SHP77 (cell line): ENCODE measurements at regions not wholly inside any gene's neighbourhood (a gene's known extent, or its start where the extent isn't known, plus 50 kb on each side); places are given as distances from the start of the nearest gene placed in this dataset.
"Not testable (repeated sequence)": the region's sequence is repeated elsewhere in the genome, so short reads cannot be mapped to it uniquely, and the experiment has no call there.

Experiments used
- DNase-seq, 2 experiments: peaks; one replicate each; lab custom pipeline; 2025; lab: John Stamatoyannopoulos, UW

DNA sequence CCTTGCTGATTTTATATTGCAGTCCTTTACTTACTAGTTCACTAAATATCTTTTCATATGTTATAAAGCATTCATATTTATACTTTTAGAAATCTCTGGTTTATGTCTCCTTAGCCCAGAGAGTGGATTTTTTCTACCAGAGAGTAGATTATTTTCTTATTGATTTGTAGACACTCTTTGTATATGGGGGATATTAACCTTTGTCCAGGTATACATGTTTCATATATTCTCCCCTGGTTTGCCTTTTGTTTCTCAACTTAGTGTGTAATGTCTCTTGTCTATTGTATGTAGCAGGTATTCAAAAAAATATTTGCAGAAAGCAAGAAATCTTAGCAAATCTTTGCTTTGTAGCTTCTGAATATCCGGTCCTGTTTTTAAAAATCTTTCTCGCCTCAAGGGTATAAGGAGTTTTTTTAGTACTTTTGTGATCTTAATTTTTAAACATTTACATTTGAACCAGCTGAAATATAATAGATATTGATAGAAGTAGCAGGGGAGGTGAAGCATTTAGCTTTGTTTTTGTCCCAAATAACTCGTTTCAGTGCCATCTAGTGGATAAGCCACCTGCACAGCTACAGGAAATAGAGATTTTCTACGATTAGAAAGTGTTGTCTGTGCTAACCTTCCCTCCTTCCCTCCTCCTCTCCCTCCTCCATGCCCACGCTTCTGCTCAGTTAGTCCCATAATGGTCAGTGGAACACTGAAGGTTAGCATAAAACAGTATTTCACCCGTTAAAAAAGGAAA is 97.0 kb downstream of the PHETA1 start:
- DNase-seq, result no peak

DNA sequence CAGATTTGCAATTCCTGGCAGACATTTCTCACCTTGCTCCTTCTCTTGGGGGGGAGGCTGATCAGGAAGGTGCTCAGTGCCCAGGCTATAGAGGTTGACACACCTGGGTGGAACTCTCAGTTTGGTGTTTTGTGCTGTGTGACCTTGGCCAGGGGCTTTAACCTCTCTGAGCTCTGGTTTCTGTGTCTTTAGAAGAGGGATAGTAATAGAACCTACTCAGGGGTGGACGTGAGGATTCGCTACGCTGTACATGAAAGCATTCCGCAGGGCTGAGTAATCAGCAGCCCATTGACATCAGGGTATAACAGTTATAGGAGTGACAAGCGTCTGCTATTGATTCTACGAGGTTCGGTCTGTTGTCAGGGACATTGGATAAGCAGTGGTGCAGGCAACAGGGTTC is 98.1 kb downstream of the PHETA1 start:
- no peak for DNase-seq

DNA sequence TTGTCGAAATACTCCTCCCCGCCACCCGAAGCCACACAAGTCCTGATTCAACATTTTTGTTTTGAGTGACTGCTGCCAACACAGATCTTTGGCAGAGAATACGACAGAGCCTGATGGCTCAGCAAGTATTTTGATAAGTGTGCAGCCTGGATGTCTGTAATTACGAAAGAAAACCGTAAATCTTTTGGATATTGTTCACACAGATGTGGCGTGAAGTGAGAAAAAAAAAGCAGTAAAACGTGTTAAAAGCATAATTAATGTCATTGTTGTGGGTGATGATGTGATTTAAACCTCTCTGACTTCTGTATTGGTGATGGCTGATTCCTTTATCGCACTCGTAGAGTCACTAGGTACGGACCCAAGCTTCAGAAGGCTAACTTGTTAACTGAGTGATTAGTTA is 98.7 kb downstream of the PHETA1 start:
- DNase-seq, result no peak

DNA sequence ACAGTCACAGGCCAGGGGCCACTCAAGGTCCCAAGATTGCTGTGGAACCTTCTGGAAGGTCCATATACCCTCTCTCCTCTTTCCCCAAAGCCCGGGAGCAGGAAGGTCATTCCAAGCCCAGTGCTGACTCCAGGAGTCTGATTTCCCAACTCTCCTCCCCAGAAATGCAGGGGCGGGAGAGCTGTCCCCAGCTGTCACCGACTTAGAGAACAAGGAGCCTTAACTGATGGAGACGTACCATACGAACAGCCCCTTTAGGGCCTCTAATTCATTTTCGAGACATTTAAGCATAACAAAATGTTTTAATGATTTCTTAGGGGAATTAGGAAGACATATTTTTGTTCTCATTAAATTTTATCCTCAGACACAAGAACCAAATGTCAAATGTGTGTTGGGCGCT is 99.2 kb downstream of the PHETA1 start:
- DNase-seq, result no peak

DNA sequence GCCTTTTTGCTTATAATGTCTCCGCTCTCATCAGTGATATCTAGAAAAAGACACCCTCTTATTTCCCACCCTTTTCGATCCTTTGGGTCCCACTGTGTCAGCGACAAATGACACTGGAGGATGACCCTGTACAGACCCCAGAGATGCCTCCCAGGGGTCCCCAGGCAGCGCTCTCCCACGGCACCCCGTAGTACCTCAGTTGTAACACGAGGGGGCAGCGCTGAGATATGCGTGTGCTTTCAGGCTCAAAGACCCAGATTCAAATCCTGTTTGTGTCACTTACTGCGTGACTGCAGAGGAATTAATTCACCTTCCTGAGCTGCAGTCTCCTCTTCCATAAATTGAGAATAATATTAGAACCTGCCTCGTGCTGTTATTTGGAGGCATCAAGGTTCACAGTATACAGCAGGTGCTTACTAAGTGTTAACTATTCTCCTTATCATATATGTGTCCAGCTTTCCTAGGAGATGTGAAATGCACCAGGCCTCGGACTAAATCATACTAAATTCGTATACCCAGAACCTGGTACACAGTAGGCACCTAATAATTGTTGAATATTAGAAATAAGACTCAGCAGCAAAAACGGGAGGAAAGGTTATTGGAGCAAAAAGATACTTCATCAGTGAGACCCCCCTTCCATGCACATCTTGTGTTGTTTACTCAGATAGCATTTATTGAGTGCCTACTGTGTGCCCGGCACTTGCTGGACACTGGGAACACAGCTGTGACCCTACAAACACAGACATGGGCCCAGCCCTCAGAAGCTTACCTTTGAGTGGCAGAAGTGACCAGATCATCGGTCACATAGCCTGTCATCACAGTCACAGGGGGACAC is 99.9 kb downstream of the PHETA1 start:
- DNase-seq, result no peak

DNA sequence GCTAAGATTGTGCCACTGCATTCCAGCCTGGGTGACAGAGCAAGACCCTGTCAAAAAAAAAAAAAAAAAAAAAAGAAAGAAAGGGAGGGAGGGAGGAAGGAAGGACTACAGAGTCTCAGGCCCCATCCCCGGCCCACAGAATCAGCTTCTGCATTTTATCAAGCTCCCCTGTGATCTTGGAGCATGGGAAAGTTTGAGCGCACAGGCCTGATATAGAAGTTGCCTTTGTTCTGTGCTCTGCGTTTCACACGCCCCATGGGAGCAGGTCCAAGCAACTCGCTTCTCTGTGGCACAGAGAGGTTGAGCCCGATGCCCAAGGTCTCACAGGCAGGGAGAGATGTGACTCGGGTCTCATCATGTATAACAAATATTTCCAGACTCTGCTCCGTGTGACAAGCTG is 101.8 kb downstream of the PHETA1 start:
- no peak for DNase-seq

DNA sequence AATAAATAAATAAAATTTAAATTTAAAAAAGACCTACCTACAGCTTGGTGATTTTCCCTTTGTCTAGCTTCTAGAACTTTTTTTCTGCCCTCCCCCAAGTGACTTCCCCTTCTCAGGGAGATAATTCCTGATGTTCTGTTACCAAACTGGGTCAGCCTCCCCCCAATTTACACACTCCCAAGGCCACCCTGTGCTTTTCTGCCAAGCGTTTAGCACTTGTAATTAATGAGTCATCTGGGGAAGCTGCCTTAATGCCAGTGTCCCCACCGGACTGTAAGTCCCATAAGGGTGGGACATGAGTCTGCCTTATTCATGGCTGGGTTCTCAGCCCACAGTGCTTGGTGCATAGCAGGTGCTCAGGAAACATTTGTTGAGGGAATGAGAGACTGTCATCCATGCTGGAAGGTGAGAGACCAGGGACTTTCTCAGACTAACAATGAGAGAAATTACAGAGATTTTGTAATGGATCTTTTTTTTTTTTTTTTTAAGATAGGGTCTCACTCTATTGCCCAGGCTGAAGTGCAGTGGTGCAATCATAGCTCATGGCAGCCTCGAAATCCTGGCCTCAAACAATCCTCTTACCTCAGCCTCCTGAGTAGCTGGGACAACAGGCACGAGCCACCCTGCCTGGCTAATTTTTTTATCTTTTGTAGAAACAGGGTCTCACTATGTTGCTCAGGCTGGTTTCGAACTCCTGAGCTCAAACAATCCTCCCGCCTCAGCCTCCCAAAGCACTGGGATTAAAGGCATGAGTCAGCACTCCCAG is 106.8 kb downstream of the PHETA1 start:
- no peak for DNase-seq

DNA sequence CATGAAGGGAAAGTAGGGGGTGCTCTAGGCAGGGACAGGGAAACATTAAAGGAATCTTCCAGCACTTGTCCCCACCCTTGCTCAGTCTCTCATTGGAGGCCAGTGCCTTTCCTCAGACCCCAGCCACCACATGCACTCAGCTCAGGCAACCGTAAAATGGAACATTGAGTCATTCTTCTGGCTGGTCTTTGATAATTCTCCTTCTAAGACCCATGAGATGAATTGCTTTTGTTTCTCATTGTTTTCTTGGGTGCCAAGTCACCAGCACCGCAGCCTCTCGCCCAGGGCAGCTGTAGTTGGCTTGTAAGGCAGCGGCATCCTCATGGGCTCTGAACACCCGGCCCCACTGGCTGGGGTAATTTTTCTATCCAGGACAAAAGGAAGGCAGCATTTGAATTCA is 108.2 kb downstream of the PHETA1 start:
- no peak for DNase-seq

DNA sequence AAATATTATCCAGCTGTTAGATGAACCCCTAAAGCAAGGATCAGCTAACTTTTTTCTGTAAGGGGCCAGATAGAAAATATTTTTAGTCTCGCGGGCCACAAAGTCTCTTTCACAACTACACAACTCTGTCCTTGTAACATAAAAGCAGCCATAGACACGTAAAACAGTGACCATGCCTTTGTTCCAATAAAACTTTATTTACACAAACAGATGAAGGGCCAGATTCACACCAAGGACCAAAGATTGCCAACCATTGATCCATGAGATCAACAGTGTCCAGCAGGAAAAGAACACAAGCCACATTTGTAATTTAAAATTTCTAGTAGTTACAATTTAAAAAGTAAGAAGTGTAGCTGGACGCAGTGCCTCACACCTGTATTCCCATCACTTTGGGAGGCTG is 109.7 kb downstream of the PHETA1 start:
- no peak for DNase-seq

DNA sequence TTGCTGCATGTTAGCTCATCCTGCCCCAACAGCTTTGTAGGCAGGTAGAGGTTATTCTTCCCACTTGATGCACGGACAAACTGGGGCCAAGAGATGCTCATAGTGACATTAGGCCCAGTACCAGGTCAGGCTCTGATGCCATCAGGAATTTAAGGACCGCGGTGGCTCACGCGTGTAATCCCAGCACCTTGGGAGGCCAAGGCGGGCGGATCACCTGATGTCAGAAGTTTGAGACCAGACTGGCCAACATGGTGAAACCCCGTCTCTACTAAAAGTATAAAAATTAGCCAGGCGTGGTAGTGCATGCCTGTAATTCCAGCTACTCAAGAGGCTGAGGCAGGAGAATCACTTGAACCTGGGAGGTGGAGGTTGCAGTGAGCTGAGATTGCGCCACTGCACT is 110.8 kb downstream of the PHETA1 start:
- not testable (repeated sequence) for DNase-seq

DNA sequence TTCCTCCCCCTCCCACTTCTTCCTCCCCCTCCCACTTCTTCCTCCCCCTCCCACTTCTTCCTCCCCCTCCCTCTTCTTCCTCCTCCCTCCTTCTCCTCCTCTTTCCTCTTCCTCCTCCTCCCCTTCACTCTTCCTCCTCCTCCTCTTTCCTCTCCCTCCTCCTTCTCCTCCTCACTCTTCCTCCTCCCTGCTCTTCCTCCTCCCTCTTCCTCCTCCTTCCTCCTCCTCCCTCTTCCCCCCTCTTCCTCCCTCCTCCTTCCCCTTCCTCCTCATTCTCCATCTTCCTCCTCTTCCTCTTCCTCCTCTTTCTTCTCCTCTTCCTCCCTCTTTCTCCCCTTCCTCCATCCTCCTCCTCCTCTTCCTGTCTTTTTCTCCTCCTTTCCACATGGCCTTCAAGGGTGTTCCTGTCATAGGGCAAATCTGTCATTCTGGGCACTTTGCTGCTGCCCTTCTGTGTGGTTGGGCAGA is 111.4 kb downstream of the PHETA1 start:
- no peak for DNase-seq

DNA sequence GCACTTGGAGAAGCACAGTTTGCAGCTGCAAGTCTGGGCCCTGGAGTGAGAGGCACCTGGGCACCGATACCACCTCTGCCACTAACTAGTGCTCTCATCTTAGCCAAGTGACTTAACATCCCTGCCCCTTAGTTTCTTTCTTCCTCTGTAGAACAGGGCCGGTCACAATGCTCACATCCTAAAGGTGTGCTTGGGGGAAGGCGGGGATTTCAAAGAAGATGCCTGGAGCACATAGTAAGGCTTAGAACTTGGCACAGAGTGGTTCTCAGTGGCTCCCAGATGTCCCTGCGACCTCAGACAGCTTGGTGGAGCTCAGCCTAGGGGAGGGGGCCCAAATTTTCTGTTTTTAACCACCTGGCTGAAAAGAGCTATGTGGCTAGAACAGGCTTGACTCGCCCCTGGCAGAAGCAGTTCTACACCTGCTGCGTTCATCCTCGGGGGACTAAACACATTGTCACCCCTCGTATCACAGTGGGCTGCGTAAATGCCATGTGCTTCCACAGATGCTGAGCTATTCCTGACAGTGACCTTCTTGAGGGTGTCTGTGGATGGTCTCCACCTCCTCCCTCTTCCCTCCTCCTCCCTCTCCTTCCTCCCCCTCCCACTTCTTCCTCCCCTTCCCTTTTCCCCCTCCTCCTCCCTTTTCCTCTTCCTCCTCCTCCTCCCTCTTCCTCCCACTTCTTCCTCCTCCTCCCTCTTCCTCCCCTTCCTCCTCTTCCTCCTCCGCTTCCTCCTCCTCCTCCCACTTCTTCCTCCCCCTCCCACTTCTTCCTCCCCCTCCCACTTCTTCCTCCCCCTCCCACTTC is 112.1 kb downstream of the PHETA1 start:
- DNase-seq, result no peak

DNA sequence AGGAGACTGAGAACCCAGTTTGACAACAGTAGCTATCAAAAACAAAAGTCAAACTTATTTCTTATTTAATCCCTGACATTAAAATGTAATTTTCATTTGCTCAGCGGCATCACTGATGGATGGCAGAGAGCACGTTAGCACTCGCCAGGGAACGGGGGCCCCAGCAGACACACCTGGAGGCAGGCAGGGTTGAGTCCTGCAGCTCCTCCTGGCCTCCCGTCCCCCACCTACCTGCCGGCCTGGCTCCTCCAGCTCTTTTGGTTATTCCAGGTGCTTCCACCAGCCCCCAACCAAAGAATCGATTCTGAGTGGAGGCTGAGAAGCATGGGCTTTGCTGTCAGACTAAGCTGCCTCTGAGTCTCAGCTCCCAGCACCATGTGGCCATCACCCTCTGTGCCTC is 113.6 kb downstream of the PHETA1 start:
- DNase-seq, result no peak

DNA sequence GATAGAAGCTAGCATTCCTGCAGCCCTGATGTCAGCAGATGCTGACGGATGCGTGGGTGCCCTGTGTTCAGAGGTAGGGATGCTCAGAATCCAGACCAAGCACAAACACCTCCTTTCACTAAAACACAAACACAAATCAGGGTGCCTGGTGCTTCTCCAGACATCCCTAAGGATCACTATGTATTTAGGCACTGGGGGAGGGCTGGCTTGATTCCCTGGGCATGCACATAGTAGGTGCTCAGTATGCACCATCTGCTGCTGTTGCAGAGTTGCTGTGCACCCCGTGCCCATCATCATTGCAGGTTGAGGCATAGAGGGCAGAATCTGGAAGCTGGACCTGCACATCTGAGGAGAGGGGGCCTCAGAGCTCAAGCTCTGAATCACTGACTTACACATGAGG is 114.8 kb downstream of the PHETA1 start:
- no peak for DNase-seq

DNA sequence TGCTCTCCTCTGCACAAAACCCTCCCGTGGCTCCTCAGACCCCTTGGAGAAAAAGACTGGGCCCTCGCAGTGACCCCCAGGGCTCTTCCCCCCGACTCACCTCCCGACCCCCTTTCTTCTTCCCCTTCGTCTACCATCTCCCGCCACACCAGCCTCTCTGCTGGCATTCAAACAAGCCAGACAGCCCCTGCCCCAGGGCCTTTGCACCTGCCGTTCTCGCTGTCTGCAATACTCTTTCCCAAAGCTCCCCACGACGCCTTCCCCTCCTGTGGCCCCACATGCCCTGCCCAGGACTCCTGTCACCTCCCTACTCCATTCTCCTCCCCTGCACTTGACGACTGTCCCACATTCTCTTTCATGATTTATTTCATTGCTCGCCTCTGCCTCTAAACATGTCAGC is 115.7 kb downstream of the PHETA1 start:
- DNase-seq, result no peak

DNA sequence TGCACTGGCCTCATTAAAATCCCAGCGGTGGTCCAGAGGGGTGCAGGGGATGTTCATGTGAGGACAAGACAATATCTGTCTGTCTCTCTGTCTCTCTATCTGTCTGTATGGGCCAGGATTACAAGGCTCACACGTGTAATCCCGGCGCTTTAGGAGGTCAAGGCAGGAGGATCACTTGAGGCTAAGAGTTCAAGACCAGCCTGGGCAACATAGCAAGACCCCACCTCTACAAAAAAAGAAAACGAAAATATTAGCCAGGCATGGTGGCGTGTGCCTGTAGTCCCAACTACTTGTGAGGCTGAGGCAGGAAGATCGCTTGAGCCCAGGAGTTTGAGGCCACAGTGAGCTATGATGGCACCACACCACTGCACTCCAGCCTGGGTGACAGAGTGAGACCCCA is 117.1 kb downstream of the PHETA1 start:
- DNase-seq, result no peak

DNA sequence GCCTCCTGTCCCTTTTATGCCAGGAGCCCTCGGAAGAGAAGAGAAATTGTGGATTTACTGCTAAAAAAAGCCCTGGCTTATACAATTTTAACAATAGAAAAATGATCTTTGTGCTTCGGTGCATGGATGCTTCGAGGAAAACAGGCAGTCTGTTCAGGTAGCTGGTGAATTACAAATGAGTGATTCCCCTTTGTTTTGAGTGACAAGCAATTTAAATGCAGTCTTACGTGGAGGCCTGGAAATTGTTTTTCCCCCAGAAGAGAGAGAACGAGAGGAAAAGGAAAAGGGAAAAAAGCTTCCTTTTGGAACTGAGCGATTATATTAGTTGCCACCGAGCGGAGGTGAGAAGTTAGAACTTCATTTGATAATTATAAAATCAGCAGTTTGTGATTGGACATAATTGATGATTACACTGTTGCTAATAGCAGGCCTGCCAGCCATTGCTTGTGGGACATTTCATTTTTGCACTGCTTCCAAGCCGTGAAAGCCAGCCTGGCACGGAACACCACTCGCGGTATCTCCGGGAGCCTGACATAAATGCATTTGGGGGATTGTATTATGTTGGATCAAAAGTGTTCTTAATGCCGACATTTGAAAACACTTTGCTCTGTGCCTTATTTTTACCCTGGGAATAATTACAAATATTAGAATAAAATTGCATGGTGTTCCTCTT is 117.7 kb downstream of the PHETA1 start:
- DNase-seq, result no peak

DNA sequence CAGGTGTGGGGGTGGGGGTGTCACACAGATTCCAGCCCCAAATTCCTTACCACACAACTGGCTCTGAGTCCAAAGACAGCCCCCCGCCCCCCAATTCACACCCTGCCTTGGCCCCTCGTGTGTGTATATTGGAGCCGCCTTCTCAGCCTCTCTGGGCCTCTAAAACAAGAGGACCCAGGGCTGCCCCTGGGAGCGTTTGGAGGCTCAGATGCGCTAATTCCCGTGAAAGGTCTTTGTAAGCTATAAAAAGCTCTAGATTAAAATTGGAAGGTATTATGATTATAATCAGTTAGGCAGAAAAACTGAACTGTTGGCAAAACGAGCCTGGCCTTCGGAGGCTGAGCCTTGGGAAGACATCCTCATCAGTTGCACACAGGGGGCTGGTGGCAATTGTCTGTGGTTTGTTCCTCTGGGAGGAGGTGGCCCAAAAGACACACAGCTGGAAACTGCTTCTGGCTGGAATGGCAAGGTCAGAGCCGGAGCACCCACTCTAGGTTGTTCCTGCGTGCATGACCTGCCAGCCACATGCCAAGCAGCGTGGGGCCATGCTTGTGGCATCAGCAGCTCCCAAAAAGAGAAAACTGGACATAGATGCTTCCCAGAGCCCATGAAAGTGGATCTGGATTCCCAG is 118.5 kb downstream of the PHETA1 start:
- DNase-seq, result no peak

DNA sequence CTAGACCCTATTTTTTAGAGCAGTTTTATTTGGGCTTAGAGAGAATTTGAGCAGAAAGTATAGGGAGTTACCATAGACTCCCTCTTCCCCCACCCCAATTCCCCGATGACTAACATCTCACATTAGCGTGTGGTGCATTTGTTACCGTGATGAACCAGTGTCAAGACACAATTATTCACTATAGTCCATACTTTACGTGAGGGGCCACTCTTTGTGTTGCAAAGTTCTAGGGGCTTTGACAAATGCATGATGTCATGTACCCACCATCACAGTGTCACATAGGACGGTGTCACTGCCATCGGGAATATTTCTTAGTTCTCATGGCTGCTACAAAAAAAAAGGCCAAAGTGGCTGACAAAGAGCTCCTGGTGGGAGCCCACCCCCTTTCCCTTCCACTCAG is 119.1 kb downstream of the PHETA1 start:
- no peak for DNase-seq

DNA sequence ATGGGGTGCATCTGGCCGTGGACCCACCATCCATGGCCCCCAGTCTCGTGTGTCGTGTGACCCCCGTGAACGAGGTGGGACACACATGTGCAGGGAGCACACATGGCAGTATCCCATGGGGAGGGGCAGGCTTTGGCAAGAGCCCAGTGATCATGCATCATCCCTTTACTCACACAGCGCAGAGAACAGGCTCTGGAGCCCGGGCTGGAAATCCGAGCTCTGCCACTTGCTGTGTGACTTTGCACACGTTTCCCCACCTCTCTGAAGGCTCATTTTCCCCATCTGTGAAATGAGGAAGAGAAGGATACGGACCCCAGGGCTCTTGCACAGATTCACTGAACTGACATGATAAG is 119.9 kb downstream of the PHETA1 start:
- no peak for DNase-seq
